ENCODE measurements at regions not wholly inside any gene's neighbourhood (a gene's known extent, or its start where the extent isn't known, plus 50 kb on each side); places are given as distances from the start of the nearest gene placed in this dataset.

DNA sequence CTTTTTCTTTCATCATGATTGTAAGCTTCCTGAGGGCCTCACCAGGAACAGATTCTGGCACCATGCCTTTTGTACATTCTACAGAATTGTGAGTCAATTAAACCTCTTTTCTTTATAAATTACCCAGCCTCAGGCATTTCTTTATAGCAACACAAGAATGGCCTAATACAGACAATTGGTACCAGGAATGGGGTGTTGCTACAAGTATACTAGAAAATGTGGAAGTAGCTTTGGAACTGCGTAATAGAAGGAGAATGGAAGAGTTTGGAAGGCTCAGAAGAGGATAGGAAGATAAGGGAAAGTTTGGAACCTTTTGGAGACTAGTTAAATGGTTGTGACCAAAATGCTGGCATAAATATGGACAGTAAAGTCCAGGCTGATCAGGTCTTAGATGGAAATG is 108.9 kb upstream of the PLSCR4 start:
- TF ChIP-seq, protein P1, sequence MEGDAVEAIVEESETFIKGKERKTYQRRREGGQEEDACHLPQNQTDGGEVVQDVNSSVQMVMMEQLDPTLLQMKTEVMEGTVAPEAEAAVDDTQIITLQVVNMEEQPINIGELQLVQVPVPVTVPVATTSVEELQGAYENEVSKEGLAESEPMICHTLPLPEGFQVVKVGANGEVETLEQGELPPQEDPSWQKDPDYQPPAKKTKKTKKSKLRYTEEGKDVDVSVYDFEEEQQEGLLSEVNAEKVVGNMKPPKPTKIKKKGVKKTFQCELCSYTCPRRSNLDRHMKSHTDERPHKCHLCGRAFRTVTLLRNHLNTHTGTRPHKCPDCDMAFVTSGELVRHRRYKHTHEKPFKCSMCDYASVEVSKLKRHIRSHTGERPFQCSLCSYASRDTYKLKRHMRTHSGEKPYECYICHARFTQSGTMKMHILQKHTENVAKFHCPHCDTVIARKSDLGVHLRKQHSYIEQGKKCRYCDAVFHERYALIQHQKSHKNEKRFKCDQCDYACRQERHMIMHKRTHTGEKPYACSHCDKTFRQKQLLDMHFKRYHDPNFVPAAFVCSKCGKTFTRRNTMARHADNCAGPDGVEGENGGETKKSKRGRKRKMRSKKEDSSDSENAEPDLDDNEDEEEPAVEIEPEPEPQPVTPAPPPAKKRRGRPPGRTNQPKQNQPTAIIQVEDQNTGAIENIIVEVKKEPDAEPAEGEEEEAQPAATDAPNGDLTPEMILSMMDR (conservative IDR thresholded peaks at IDR 0.05; ENCODE audit: low read length), result no peak
- no peak for TF ChIP-seq EZH2phosphoT487 (IDR thresholded peaks at IDR 0.05; ENCODE audit: borderline replicate concordance)
